ENCODE measurements at regions not wholly inside any gene's neighbourhood (a gene's known extent, or its start where the extent isn't known, plus 50 kb on each side); places are given as distances from the start of the nearest gene placed in this dataset.

GRCh38 chr10:78483641-78484040, 450.0 kb downstream of the RPS24 start:
- TF ChIP-seq POLR2AphosphoS5 (IDR thresholded peaks at IDR 0.05; ENCODE audit: borderline replicate concordance, low read depth, low read length): no peak
- TF ChIP-seq EZH2 (IDR thresholded peaks at IDR 0.05): no peak

Data from SK-N-MC (cell line).